ENCODE measurements at regions not wholly inside any gene's neighbourhood (a gene's known extent, or its start where the extent isn't known, plus 50 kb on each side); places are given as distances from the start of the nearest gene placed in this dataset.

GRCh38 chr4:135282676-135283075 lies 1081.1 kb upstream of the PABPC4L start:
- TF ChIP-seq CTCF (IDR thresholded peaks at IDR 0.05) = no peak
- WGBS, 3 donors = 85 to 100% (median 96%) methylated on average over 1 of the region's 1 CpG
- intact Hi-C loops (cut with DNase I) = no loop called here
- Histone ChIP-seq H3K27me3 (ENCODE audit: insufficient read depth in 3 of 3, low read length in 2 of 3) (no peaks in the 10 kb centered on the region), H3K27ac (no peak overlapping the region), H3K4me3 (no peak overlapping the region), H3K9me3 (no peaks in the 10 kb centered on the region), H3K36me3 (ENCODE audit: insufficient read depth in 1 of 2, low read depth in 1 of 2) (no peaks in the 10 kb centered on the region), H3K4me1 (no peaks in the 10 kb centered on the region)
- no peak for ATAC-seq
- DNase-seq = no peak

- Histone ChIP-seq H3K36me3 (ENCODE audit: insufficient read depth in 1 of 2, low read depth in 1 of 2) (no peaks in the 10 kb centered on the region), H3K4me3 (no peak overlapping the region), H3K27ac (no peak overlapping the region), H3K9me3 (no peaks in the 10 kb centered on the region), H3K27me3 (ENCODE audit: insufficient read depth in 3 of 3, low read length in 2 of 3) (no peaks in the 10 kb centered on the region), H3K4me1 (no peaks in the 10 kb centered on the region)
- intact Hi-C loops (cut with DNase I) = no loop called here
- no peak for TF ChIP-seq CTCF (IDR thresholded peaks at IDR 0.05)
- WGBS, 3 donors = 41 to 54% (median 48%) methylated on average over 3 of the region's 3 CpGs
- DNase-seq (no peak), ATAC-seq (no peak)
These were observed 1079.6 kb upstream of the PABPC4L start for GRCh38 chr4:135281230-135281629.

GRCh38 chr4:135277980-135278315 lies 1076.4 kb upstream of the PABPC4L start:
- H3K27me3 ChIP-seq (ENCODE audit: insufficient read depth in 3 of 3, low read length in 2 of 3) = no peaks in the 10 kb centered on the region
- no peaks in the 10 kb centered on the region for H3K36me3 ChIP-seq (ENCODE audit: insufficient read depth in 1 of 2, low read depth in 1 of 2)
- H3K4me3 ChIP-seq = no peak overlapping the region
- ATAC-seq (no peak), DNase-seq (no peak)
- intact Hi-C loops (cut with DNase I) = no loop called here
- H3K4me1 ChIP-seq = no peaks in the 10 kb centered on the region
- WGBS, 3 donors = 44 to 54% (median 53%) methylated on average over 2 of the region's 2 CpGs
- no peak overlapping the region for H3K27ac ChIP-seq
- no peaks in the 10 kb centered on the region for H3K9me3 ChIP-seq
- no peak for TF ChIP-seq CTCF (IDR thresholded peaks at IDR 0.05)

- ATAC-seq (no peak), DNase-seq (no peak)
- TF ChIP-seq CTCF (IDR thresholded peaks at IDR 0.05) = no peak
- WGBS, 3 donors = 61 to 68% (median 63%) methylated on average over 5 of the region's 5 CpGs
- Histone ChIP-seq H3K27ac (no peak overlapping the region), H3K9me3 (no peaks in the 10 kb centered on the region), H3K36me3 (ENCODE audit: insufficient read depth in 1 of 2, low read depth in 1 of 2) (no peaks in the 10 kb centered on the region), H3K4me3 (no peak overlapping the region), H3K4me1 (no peaks in the 10 kb centered on the region), H3K27me3 (ENCODE audit: insufficient read depth in 3 of 3, low read length in 2 of 3) (no peaks in the 10 kb centered on the region)
- intact Hi-C loops (cut with DNase I) = no loop called here
These were observed 1075.7 kb upstream of the PABPC4L start for GRCh38 chr4:135277068-135277979.

- 63 to 69% (median 64%) methylated on average over 1 of the region's 1 CpG for WGBS, 3 donors
These were observed 1072.8 kb upstream of the PABPC4L start for GRCh38 chr4:135274416-135274815.

More at GRCh38 chr4:135274416-135274815, 1072.8 kb upstream of the PABPC4L start:
- H3K27me3 ChIP-seq (ENCODE audit: insufficient read depth in 3 of 3, low read length in 2 of 3) = no peaks in the 10 kb centered on the region
- H3K27ac ChIP-seq = no peak overlapping the region
- TF ChIP-seq CTCF (IDR thresholded peaks at IDR 0.05) = no peak
- H3K9me3 ChIP-seq = no peaks in the 10 kb centered on the region
- H3K36me3 ChIP-seq (ENCODE audit: insufficient read depth in 1 of 2, low read depth in 1 of 2) = no peaks in the 10 kb centered on the region
- DNase-seq = no peak
- ATAC-seq = no peak
- intact Hi-C loops (cut with DNase I) = no loop called here
- H3K4me3 ChIP-seq = no peak overlapping the region
- H3K4me1 ChIP-seq = no peaks in the 10 kb centered on the region
